ENCODE measurements at regions not wholly inside any gene's neighbourhood (a gene's known extent, or its start where the extent isn't known, plus 50 kb on each side); places are given as distances from the start of the nearest gene placed in this dataset.

GRCh38 chr1:30381266-30381665 is 342.1 kb downstream of the MATN1 start:
- Mint-ChIP-seq H3K4me1 (no peaks in the 10 kb centered on the region), H3K4me3 (no peak overlapping the region), H3K36me3 (ENCODE audit: low read depth) (no peaks in the 10 kb centered on the region), H3K27me3 (no peaks in the 10 kb centered on the region), H3K9me3 (no peaks in the 10 kb centered on the region), H3K27ac (no peak overlapping the region)
- DNase-seq, result no peak
- intact Hi-C loops (cut with micrococcal nuclease), result no loop called here

GRCh38 chr1:30380625-30380984 is 342.8 kb downstream of the MATN1 start:
- Mint-ChIP-seq H3K36me3 (ENCODE audit: low read depth) (no peaks in the 10 kb centered on the region), H3K27me3 (no peaks in the 10 kb centered on the region), H3K27ac (no peak overlapping the region), H3K9me3 (no peaks in the 10 kb centered on the region), H3K4me3 (no peak overlapping the region), H3K4me1 (no peaks in the 10 kb centered on the region)
- intact Hi-C loops (cut with micrococcal nuclease), result loop anchor here (1.0 kb wide), 1 partner anchor 1144 kb away; the partner anchor contains the start of gene PTPRU
- DNase-seq, result no peak

GRCh38 chr1:30379684-30380624 is 343.4 kb downstream of the MATN1 start:
- H3K27me3 Mint-ChIP-seq, result no peaks in the 10 kb centered on the region
- no peaks in the 10 kb centered on the region for H3K36me3 Mint-ChIP-seq (ENCODE audit: low read depth)
- no peak overlapping the region for H3K27ac Mint-ChIP-seq
- H3K4me3 Mint-ChIP-seq, result no peak overlapping the region
- H3K9me3 Mint-ChIP-seq, result no peaks in the 10 kb centered on the region
- peak; percentile 88 for DNase-seq
- no peaks in the 10 kb centered on the region for H3K4me1 Mint-ChIP-seq
- intact Hi-C loops (cut with micrococcal nuclease), result loop anchor here (1.0 kb wide), 1 partner anchor 1144 kb away; the partner anchor contains the start of gene PTPRU

- no peaks in the 10 kb centered on the region for H3K9me3 Mint-ChIP-seq
- H3K36me3 Mint-ChIP-seq (ENCODE audit: low read depth), result no peaks in the 10 kb centered on the region
- no peak overlapping the region for H3K4me3 Mint-ChIP-seq
- H3K4me1 Mint-ChIP-seq, result no peaks in the 10 kb centered on the region
- intact Hi-C loops (cut with micrococcal nuclease), result no loop called here
- no peak overlapping the region for H3K27ac Mint-ChIP-seq
- H3K27me3 Mint-ChIP-seq, result no peaks in the 10 kb centered on the region
- DNase-seq, result no peak
Measured at GRCh38 chr1:30378991-30379581, 344.3 kb downstream of the MATN1 start.

GRCh38 chr1:30378003-30378596 is 345.3 kb downstream of the MATN1 start:
- no peak overlapping the region for H3K4me3 Mint-ChIP-seq
- intact Hi-C loops (cut with micrococcal nuclease), result no loop called here
- H3K27ac Mint-ChIP-seq, result no peak overlapping the region
- H3K4me1 Mint-ChIP-seq, result no peaks in the 10 kb centered on the region
- no peaks in the 10 kb centered on the region for H3K27me3 Mint-ChIP-seq
- no peaks in the 10 kb centered on the region for H3K36me3 Mint-ChIP-seq (ENCODE audit: low read depth)
- DNase-seq, result no peak
- H3K9me3 Mint-ChIP-seq, result no peaks in the 10 kb centered on the region

- H3K9me3 Mint-ChIP-seq, result no peaks in the 10 kb centered on the region
- no peak overlapping the region for H3K27ac Mint-ChIP-seq
- intact Hi-C loops (cut with micrococcal nuclease), result no loop called here
- DNase-seq, result no peak
- H3K27me3 Mint-ChIP-seq, result no peaks in the 10 kb centered on the region
- no peaks in the 10 kb centered on the region for H3K4me1 Mint-ChIP-seq
- no peak overlapping the region for H3K4me3 Mint-ChIP-seq
- no peaks in the 10 kb centered on the region for H3K36me3 Mint-ChIP-seq (ENCODE audit: low read depth)
Measured at GRCh38 chr1:30377230-30378002, 346.0 kb downstream of the MATN1 start.

GRCh38 chr1:30376054-30376697 is 347.2 kb downstream of the MATN1 start:
- H3K27me3 Mint-ChIP-seq, result no peaks in the 10 kb centered on the region
- H3K4me1 Mint-ChIP-seq, result no peaks in the 10 kb centered on the region
- H3K4me3 Mint-ChIP-seq, result no peak overlapping the region
- no peaks in the 10 kb centered on the region for H3K9me3 Mint-ChIP-seq
- no peaks in the 10 kb centered on the region for H3K36me3 Mint-ChIP-seq (ENCODE audit: low read depth)
- DNase-seq, result no peak
- intact Hi-C loops (cut with micrococcal nuclease), result no loop called here
- H3K27ac Mint-ChIP-seq, result no peak overlapping the region

- Mint-ChIP-seq H3K4me1 (no peaks in the 10 kb centered on the region), H3K36me3 (ENCODE audit: low read depth) (no peaks in the 10 kb centered on the region), H3K9me3 (no peaks in the 10 kb centered on the region), H3K4me3 (no peak overlapping the region), H3K27me3 (no peaks in the 10 kb centered on the region), H3K27ac (no peak overlapping the region)
- no peak for DNase-seq
- intact Hi-C loops (cut with micrococcal nuclease), result no loop called here
Measured at GRCh38 chr1:30375156-30375555, 348.2 kb downstream of the MATN1 start.

GRCh38 chr1:30374400-30375070 is 348.9 kb downstream of the MATN1 start:
- no peak overlapping the region for H3K4me3 Mint-ChIP-seq
- no peaks in the 10 kb centered on the region for H3K9me3 Mint-ChIP-seq
- no peaks in the 10 kb centered on the region for H3K4me1 Mint-ChIP-seq
- H3K36me3 Mint-ChIP-seq (ENCODE audit: low read depth), result no peaks in the 10 kb centered on the region
- no peak for DNase-seq
- H3K27ac Mint-ChIP-seq, result no peak overlapping the region
- H3K27me3 Mint-ChIP-seq, result no peaks in the 10 kb centered on the region
- intact Hi-C loops (cut with micrococcal nuclease), result no loop called here

GRCh38 chr1:30373471-30374399 is 349.6 kb downstream of the MATN1 start:
- Mint-ChIP-seq H3K27ac (no peak overlapping the region), H3K27me3 (no peaks in the 10 kb centered on the region), H3K36me3 (ENCODE audit: low read depth) (no peaks in the 10 kb centered on the region), H3K4me1 (no peaks in the 10 kb centered on the region), H3K9me3 (no peaks in the 10 kb centered on the region), H3K4me3 (no peak overlapping the region)
- no peak for DNase-seq
- intact Hi-C loops (cut with micrococcal nuclease), result no loop called here

GRCh38 chr1:30372792-30373433 is 350.5 kb downstream of the MATN1 start:
- Mint-ChIP-seq H3K4me3 (no peak overlapping the region), H3K27ac (no peak overlapping the region), H3K9me3 (no peaks in the 10 kb centered on the region)

More at GRCh38 chr1:30372792-30373433, 350.5 kb downstream of the MATN1 start:
- intact Hi-C loops (cut with micrococcal nuclease), result no loop called here
- no peaks in the 10 kb centered on the region for H3K4me1 Mint-ChIP-seq
- H3K27me3 Mint-ChIP-seq, result no peaks in the 10 kb centered on the region
- H3K36me3 Mint-ChIP-seq (ENCODE audit: low read depth), result no peaks in the 10 kb centered on the region
- no peak for DNase-seq

All from activated CD4-positive, alpha-beta T cell treated with anti-CD3 and anti-CD28 coated beads, Interleukin-2, amount 10 ng/mL, durations not matched to agents 24 days and 14 days (primary cell).